ENCODE measurements at regions not wholly inside any gene's neighbourhood (a gene's known extent, or its start where the extent isn't known, plus 50 kb on each side); places are given as distances from the start of the nearest gene placed in this dataset.
A peak's percentile ranks its signal among the peaks of the same experiment; 100 is the strongest.

- Histone ChIP-seq H3K4me2 (no peak overlapping the region), H3K4me1 (no peaks in the 10 kb centered on the region), H3K4me3 (no peak overlapping the region), H3K27me3 (no peaks in the 10 kb centered on the region), H3K9me3 (replicated peaks in 1 of 11) (peaks cover 0 to 6% (median 0%) of the 10 kb centered on the region in 11 experiments; a peak in 1 of 22 replicates), H4K20me1 (no peaks in the 10 kb centered on the region), H3K27ac (no peak overlapping the region), H3K9ac (no peak overlapping the region), H3K36me3 (no peaks in the 10 kb centered on the region)
- TF ChIP-seq Cebpa-rat (IDR thresholded peaks at IDR 0.05): no peak
Observed at GRCh38 chr22:47344414-47344813, 582.0 kb downstream of the TBC1D22A start.

GRCh38 chr22:47343611-47344010 is 581.2 kb downstream of the TBC1D22A start:
- H3K27me3 ChIP-seq: no peaks in the 10 kb centered on the region
- H3K9me3 ChIP-seq (replicated peaks in 1 of 11): peaks cover 0 to 6% (median 0%) of the 10 kb centered on the region in 11 experiments; a peak in 1 of 22 replicates
- no peak overlapping the region for H3K4me3 ChIP-seq
- no peak overlapping the region for H3K27ac ChIP-seq
- TF ChIP-seq Cebpa-rat (IDR thresholded peaks at IDR 0.05): no peak
- H4K20me1 ChIP-seq: no peaks in the 10 kb centered on the region
- no peaks in the 10 kb centered on the region for H3K36me3 ChIP-seq
- no peak overlapping the region for H3K4me2 ChIP-seq
- H3K4me1 ChIP-seq: no peaks in the 10 kb centered on the region
- no peak overlapping the region for H3K9ac ChIP-seq

GRCh38 chr22:47342446-47342845 is 580.0 kb downstream of the TBC1D22A start:
- Histone ChIP-seq H3K9ac (no peak overlapping the region), H3K27me3 (no peaks in the 10 kb centered on the region)

GRCh38 chr22:47341464-47341863 is 579.0 kb downstream of the TBC1D22A start:
- H3K27me3 ChIP-seq: no peaks in the 10 kb centered on the region
- no peak overlapping the region for H3K4me2 ChIP-seq
- H3K27ac ChIP-seq: no peak overlapping the region
- no peaks in the 10 kb centered on the region for H4K20me1 ChIP-seq
- no peak for TF ChIP-seq Cebpa-rat (IDR thresholded peaks at IDR 0.05)
- H3K9ac ChIP-seq: no peak overlapping the region
- no peaks in the 10 kb centered on the region for H3K4me1 ChIP-seq
- H3K36me3 ChIP-seq: no peaks in the 10 kb centered on the region
- H3K4me3 ChIP-seq: no peak overlapping the region
- peaks cover 0 to 6% (median 0%) of the 10 kb centered on the region in 11 experiments; a peak in 1 of 22 replicates for H3K9me3 ChIP-seq (replicated peaks in 1 of 11)

More at GRCh38 chr22:47342446-47342845, 580.0 kb downstream of the TBC1D22A start:
- no peaks in the 10 kb centered on the region for H3K4me1 ChIP-seq
- no peak for TF ChIP-seq Cebpa-rat (IDR thresholded peaks at IDR 0.05)
- no peak overlapping the region for H3K27ac ChIP-seq
- H3K9me3 ChIP-seq (replicated peaks in 1 of 11): peaks cover 0 to 6% (median 0%) of the 10 kb centered on the region in 11 experiments; a peak in 1 of 22 replicates
- no peak overlapping the region for H3K4me3 ChIP-seq
- H4K20me1 ChIP-seq: no peaks in the 10 kb centered on the region
- no peak overlapping the region for H3K4me2 ChIP-seq
- no peaks in the 10 kb centered on the region for H3K36me3 ChIP-seq

GRCh38 chr22:47340851-47341436 is 578.5 kb downstream of the TBC1D22A start:
- H3K36me3 ChIP-seq: no peaks in the 10 kb centered on the region
- no peaks in the 10 kb centered on the region for H3K27me3 ChIP-seq
- H3K4me2 ChIP-seq: no peak overlapping the region
- no peak overlapping the region for H3K27ac ChIP-seq
- no peak overlapping the region for H3K4me3 ChIP-seq
- H3K9ac ChIP-seq: no peak overlapping the region
- peaks cover 0 to 6% (median 0%) of the 10 kb centered on the region in 11 experiments; a peak in 1 of 22 replicates for H3K9me3 ChIP-seq (replicated peaks in 1 of 11)
- H4K20me1 ChIP-seq: no peaks in the 10 kb centered on the region
- no peaks in the 10 kb centered on the region for H3K4me1 ChIP-seq
- TF ChIP-seq Cebpa-rat (IDR thresholded peaks at IDR 0.05): no peak

- Histone ChIP-seq H3K4me2 (no peak overlapping the region), H4K20me1 (no peaks in the 10 kb centered on the region), H3K36me3 (no peaks in the 10 kb centered on the region), H3K4me1 (peaks cover 7 to 24% (median 14%) of the 10 kb centered on the region in 10 experiments; a peak in 18 of 20 replicates), H3K9ac (no peak overlapping the region), H3K27me3 (no peaks in the 10 kb centered on the region), H3K27ac (no peak overlapping the region), H3K9me3 (replicated peaks in 1 of 11) (peaks cover 0 to 15% (median 7%) of the 10 kb centered on the region in 11 experiments; a peak in 9 of 22 replicates), H3K4me3 (no peak overlapping the region)
- TF ChIP-seq Cebpa-rat (IDR thresholded peaks at IDR 0.05): no peak
Observed at GRCh38 chr22:47337161-47337621, 574.7 kb downstream of the TBC1D22A start.

- H4K20me1 ChIP-seq: no peaks in the 10 kb centered on the region
- no peaks in the 10 kb centered on the region for H3K36me3 ChIP-seq
- no peak for TF ChIP-seq Cebpa-rat (IDR thresholded peaks at IDR 0.05)
- peak overlapping the region in 1 of 11 experiments; percentile 31; a peak in 2 of 22 replicates for H3K4me2 ChIP-seq
- peaks cover 7 to 24% (median 14%) of the 10 kb centered on the region in 10 experiments; a peak in 18 of 20 replicates for H3K4me1 ChIP-seq
- H3K27ac ChIP-seq: no peak overlapping the region
- H3K27me3 ChIP-seq: no peaks in the 10 kb centered on the region
- H3K9ac ChIP-seq: no peak overlapping the region
- peaks cover 0 to 15% (median 7%) of the 10 kb centered on the region in 11 experiments; a peak in 9 of 22 replicates for H3K9me3 ChIP-seq (replicated peaks in 1 of 11)
- H3K4me3 ChIP-seq: no peak overlapping the region
Observed at GRCh38 chr22:47335958-47336357, 573.5 kb downstream of the TBC1D22A start.

- Histone ChIP-seq H3K4me3 (no peak overlapping the region), H4K20me1 (no peaks in the 10 kb centered on the region), H3K27ac (no peak overlapping the region), H3K4me1 (peaks cover 7 to 24% (median 14%) of the 10 kb centered on the region in 10 experiments; a peak in 18 of 20 replicates), H3K9ac (no peak overlapping the region), H3K9me3 (replicated peaks in 1 of 11) (peaks cover 0 to 15% (median 7%) of the 10 kb centered on the region in 11 experiments; a peak in 9 of 22 replicates), H3K36me3 (no peaks in the 10 kb centered on the region), H3K27me3 (no peaks in the 10 kb centered on the region), H3K4me2 (peak overlapping the region in 10 of 11 experiments; percentile 31 to 59 (median 44); a peak in 19 of 22 replicates)
- no peak for TF ChIP-seq Cebpa-rat (IDR thresholded peaks at IDR 0.05)
Observed at GRCh38 chr22:47335460-47335859, 573.0 kb downstream of the TBC1D22A start.

- Histone ChIP-seq H4K20me1 (peaks cover 0 to 4% (median 0%) of the 10 kb centered on the region in 11 experiments; a peak in 1 of 22 replicates), H3K4me1 (peaks cover 9 to 30% (median 17%) of the 10 kb centered on the region in 10 experiments), H3K27ac (no peak overlapping the region), H3K9ac (no peak overlapping the region), H3K9me3 (replicated peaks in 1 of 11) (peaks cover 0 to 15% (median 7%) of the 10 kb centered on the region in 11 experiments; a peak in 9 of 22 replicates), H3K4me2 (peak overlapping the region in 2 of 11 experiments; percentile 39 to 49; a peak in 2 of 22 replicates), H3K4me3 (no peak overlapping the region), H3K27me3 (no peaks in the 10 kb centered on the region), H3K36me3 (no peaks in the 10 kb centered on the region)
- TF ChIP-seq Cebpa-rat (IDR thresholded peaks at IDR 0.05): no peak
Observed at GRCh38 chr22:47334601-47335000, 572.2 kb downstream of the TBC1D22A start.
